H1 (cell line): ENCODE measurements at regions not wholly inside any gene's neighbourhood (a gene's known extent, or its start where the extent isn't known, plus 50 kb on each side); places are given as distances from the start of the nearest gene placed in this dataset.

ENCODE experiments used
- BACH1 ChIP-seq: IDR thresholded peaks from 2 replicates; pipeline ENCODE4 v1.6.1; 2012; ENCODE audit warnings: low read length, improper control_type of control experiment
- CEBPB ChIP-seq: IDR thresholded peaks from 2 replicates; pipeline ENCODE4 v1.6.1; 2012; ENCODE audit warnings: low read depth, low read length
- CHD7 ChIP-seq: fragments of 300-600 bp; sonication (generic); IDR thresholded peaks from 2 replicates; pipeline ENCODE4 v1.7.1; 2012; ENCODE audit warnings: low read length, moderate library complexity, mild to moderate bottlenecking, inconsistent platforms; ENCODE audit not compliant: insufficient replicate concordance
- YY1 ChIP-seq: IDR thresholded peaks from 2 replicates; pipeline ENCODE4 v1.6.1; 2011; ENCODE audit warnings: low read depth, mild to moderate bottlenecking, low read length
- ZNF274 ChIP-seq: IDR thresholded peaks from 2 replicates; pipeline ENCODE4 v1.7.0; 2012; ENCODE audit warnings: low read length, borderline replicate concordance; ENCODE audit errors: extremely low read depth

DNA sequence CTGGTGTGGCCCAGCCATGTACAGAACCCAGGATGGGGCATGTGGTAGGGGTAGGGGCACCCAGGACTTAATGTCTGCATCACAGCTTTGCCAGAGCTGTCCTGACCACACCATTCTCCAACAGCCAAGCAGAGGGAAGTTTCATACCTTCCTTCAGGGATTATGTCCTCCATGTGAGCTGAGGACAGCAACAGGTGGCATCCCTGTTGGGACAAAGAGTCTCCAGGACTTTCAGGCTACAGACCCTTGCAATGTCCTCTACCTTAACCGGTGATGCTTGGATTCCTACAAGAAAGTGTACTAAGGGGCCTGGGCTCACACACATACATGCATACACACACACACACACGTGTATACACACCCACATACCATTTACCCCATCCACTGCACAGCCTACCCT is 227.0 kb upstream of the SIX2 start (continued):
- no peak for TF ChIP-seq CHD7
- no peak for TF ChIP-seq CEBPB
- TF ChIP-seq ZNF274: no peak
- TF ChIP-seq BACH1: no peak
- no peak for TF ChIP-seq YY1
